Parathyroid adenoma (tissue), 2 donors: ENCODE measurements at regions not wholly inside any gene's neighbourhood (a gene's known extent, or its start where the extent isn't known, plus 50 kb on each side); places are given as distances from the start of the nearest gene placed in this dataset.

Experiments
- H2AFZ ChIP-seq: fragments of 300-600 bp; sonication (generic); one replicate; pipeline ENCODE4 v1.7.0; 2017; ENCODE audit warnings: antibody characterized with exemption, mild to moderate bottlenecking
- H3K27ac ChIP-seq: fragments of 300-600 bp; sonication (generic); one replicate; pipeline ENCODE4 v1.7.0; 2017
- H3K27me3 ChIP-seq: fragments of 300-600 bp; sonication (generic); one replicate; pipeline ENCODE4 v1.7.0; 2017; ENCODE audit warnings: low read length; ENCODE audit not compliant: control insufficient read depth, insufficient read depth
- H3K36me3 ChIP-seq: fragments of 300-600 bp; sonication (generic); one replicate; pipeline ENCODE4 v1.7.0; 2017; ENCODE audit warnings: low read length; ENCODE audit not compliant: control insufficient read depth, insufficient read depth
- H3K4me1 ChIP-seq: fragments of 300-600 bp; sonication (generic); one replicate; pipeline ENCODE4 v1.7.0; 2017; ENCODE audit warnings: control low read depth
- H3K4me2 ChIP-seq: fragments of 300-600 bp; sonication (generic); one replicate; pipeline ENCODE4 v1.7.0; 2017; ENCODE audit warnings: low read length
- H3K4me3 ChIP-seq: fragments of 300-600 bp; sonication (generic); one replicate; pipeline ENCODE4 v1.7.0; 2017; ENCODE audit warnings: low read depth, low read length
- H3K79me2 ChIP-seq: fragments of 300-600 bp; sonication (generic); one replicate; pipeline ENCODE4 v1.7.0; 2017; ENCODE audit warnings: control low read depth
- H3K9ac ChIP-seq: fragments of 300-600 bp; sonication (generic); one replicate; pipeline ENCODE4 v1.7.0; 2017; ENCODE audit warnings: mild to moderate bottlenecking
- H3K9me3 ChIP-seq: fragments of 300-600 bp; sonication (generic); one replicate; pipeline ENCODE4 v1.7.0; 2017; ENCODE audit warnings: low read length; ENCODE audit not compliant: control insufficient read depth
- CTCF ChIP-seq: fragments of 300-600 bp; sonication (generic); IDR thresholded peaks from one replicate; pipeline ENCODE4 v1.7.0; 2017; ENCODE audit warnings: antibody characterized with exemption, mild to moderate bottlenecking
- donor health status: primary hyperparathyroidism.

GRCh38 chr11:101723371-101723770 is 139.6 kb upstream of the TRPC6 start:
- Histone ChIP-seq H3K9ac (no peak overlapping the region), H3K4me2 (no peak overlapping the region), H3K36me3 (no peaks in the 10 kb centered on the region), H3K4me3 (no peak overlapping the region), H3K4me1 (no peaks in the 10 kb centered on the region), H2AFZ (no peak overlapping the region), H3K27me3 (no peaks in the 10 kb centered on the region), H3K9me3 (no peaks in the 10 kb centered on the region), H3K27ac (no peak overlapping the region), H3K79me2 (no peaks in the 10 kb centered on the region)
- TF ChIP-seq CTCF: no peak

GRCh38 chr11:101721270-101721669 is 137.5 kb upstream of the TRPC6 start:
- Histone ChIP-seq H3K27ac (no peak overlapping the region), H3K27me3 (no peaks in the 10 kb centered on the region), H3K4me2 (no peak overlapping the region), H3K4me3 (no peak overlapping the region), H2AFZ (no peak overlapping the region), H3K9ac (no peak overlapping the region), H3K4me1 (no peaks in the 10 kb centered on the region), H3K36me3 (no peaks in the 10 kb centered on the region), H3K79me2 (no peaks in the 10 kb centered on the region), H3K9me3 (no peaks in the 10 kb centered on the region)
- no peak for TF ChIP-seq CTCF

GRCh38 chr11:101718402-101718801 is 134.6 kb upstream of the TRPC6 start:
- no peaks in the 10 kb centered on the region for H3K4me1 ChIP-seq
- H3K36me3 ChIP-seq: no peaks in the 10 kb centered on the region
- H3K27ac ChIP-seq: no peak overlapping the region
- H3K4me2 ChIP-seq: no peak overlapping the region
- no peak overlapping the region for H2AFZ ChIP-seq
- H3K9me3 ChIP-seq: no peaks in the 10 kb centered on the region
- H3K27me3 ChIP-seq: no peaks in the 10 kb centered on the region
- no peak for TF ChIP-seq CTCF
- H3K79me2 ChIP-seq: no peaks in the 10 kb centered on the region
- no peak overlapping the region for H3K9ac ChIP-seq
- H3K4me3 ChIP-seq: no peak overlapping the region

- Histone ChIP-seq H3K27ac (no peak overlapping the region), H3K4me2 (no peak overlapping the region), H2AFZ (no peak overlapping the region), H3K4me3 (no peak overlapping the region), H3K9me3 (no peaks in the 10 kb centered on the region), H3K4me1 (no peaks in the 10 kb centered on the region), H3K27me3 (no peaks in the 10 kb centered on the region), H3K9ac (no peak overlapping the region), H3K79me2 (no peaks in the 10 kb centered on the region), H3K36me3 (no peaks in the 10 kb centered on the region)
- no peak for TF ChIP-seq CTCF
Measured at GRCh38 chr11:101717619-101718018, 133.8 kb upstream of the TRPC6 start.

- Histone ChIP-seq H3K9me3 (no peaks in the 10 kb centered on the region), H3K4me1 (no peaks in the 10 kb centered on the region), H2AFZ (no peak overlapping the region), H3K4me3 (no peak overlapping the region), H3K9ac (no peak overlapping the region), H3K27ac (no peak overlapping the region), H3K79me2 (no peaks in the 10 kb centered on the region), H3K27me3 (no peaks in the 10 kb centered on the region), H3K36me3 (no peaks in the 10 kb centered on the region), H3K4me2 (no peak overlapping the region)
- no peak for TF ChIP-seq CTCF
Measured at GRCh38 chr11:101715281-101715680, 131.5 kb upstream of the TRPC6 start.
